GM21447 (cell line): ENCODE measurements at regions not wholly inside any gene's neighbourhood (a gene's known extent, or its start where the extent isn't known, plus 50 kb on each side); places are given as distances from the start of the nearest gene placed in this dataset.

Experiments
- ATAC-seq: cut with Tn5 transposase; IDR thresholded peaks from one replicate; pipeline ENCODE4 v1.9.1; 2021; ENCODE audit not compliant: unreplicated experiment

GRCh38 chr17:55585629-55586028, 74.4 kb upstream of the SMIM36 start:
- ATAC-seq = no peak

- ATAC-seq = no peak
Measured at GRCh38 chr17:55584861-55585260, 73.6 kb upstream of the SMIM36 start.

GRCh38 chr17:55584055-55584685, 72.9 kb upstream of the SMIM36 start:
- no peak for ATAC-seq

GRCh38 chr17:55582897-55583296, 71.6 kb upstream of the SMIM36 start:
- ATAC-seq = no peak

GRCh38 chr17:55580596-55581133, 69.4 kb upstream of the SMIM36 start:
- ATAC-seq = peak; percentile 36

GRCh38 chr17:55577687-55578086, 66.4 kb upstream of the SMIM36 start:
- peak; percentile 46 for ATAC-seq

- ATAC-seq = peak; percentile 65
Measured at GRCh38 chr17:55576996-55577586, 65.8 kb upstream of the SMIM36 start.

GRCh38 chr17:55576237-55576995, 65.2 kb upstream of the SMIM36 start:
- no peak for ATAC-seq

GRCh38 chr17:55575058-55575636, 63.9 kb upstream of the SMIM36 start:
- ATAC-seq = no peak

GRCh38 chr17:55572599-55572998, 61.3 kb upstream of the SMIM36 start:
- ATAC-seq = no peak

- no peak for ATAC-seq
Measured at GRCh38 chr17:55572139-55572538, 60.9 kb upstream of the SMIM36 start.

- no peak for ATAC-seq
Measured at GRCh38 chr17:55571095-55571494, 59.8 kb upstream of the SMIM36 start.

- no peak for ATAC-seq
Measured at GRCh38 chr17:55570391-55570790, 59.1 kb upstream of the SMIM36 start.

- ATAC-seq = no peak
Measured at GRCh38 chr17:55567240-55568214, 56.3 kb upstream of the SMIM36 start.

GRCh38 chr17:55564081-55564480, 52.8 kb upstream of the SMIM36 start:
- ATAC-seq = no peak

GRCh38 chr17:55563363-55563762, 52.1 kb upstream of the SMIM36 start:
- no peak for ATAC-seq

GRCh38 chr17:55561973-55562495, 50.8 kb upstream of the SMIM36 start:
- no peak for ATAC-seq

- ATAC-seq = no peak
Measured at GRCh38 chr17:55561316-55561972, 50.2 kb upstream of the SMIM36 start.
